Neural progenitor cell (in vitro differentiated cells): ENCODE measurements at regions not wholly inside any gene's neighbourhood (a gene's known extent, or its start where the extent isn't known, plus 50 kb on each side); places are given as distances from the start of the nearest gene placed in this dataset.

Experiments
- DNase-seq: peaks from one replicate; pipeline ENCODE4 v3.0.0-alpha.2; 2016; ENCODE audit warnings: low spot score
- H2AFZ ChIP-seq: fragments of 200-600 bp; sonication (generic); replicated peaks from 2 replicates; pipeline ENCODE4 v1.6.1; 2016; ENCODE audit warnings: antibody characterized with exemption
- H3F3A ChIP-seq: fragments of 200-600 bp; sonication (generic); 2 replicates; pipeline ENCODE4 v1.6.1; 2016; ENCODE audit warnings: antibody characterized with exemption, low read depth
- H3K27ac ChIP-seq: fragments of 200-600 bp; sonication (generic); 2 replicates; pipeline ENCODE4 v1.5.1; 2016; ENCODE audit warnings: mild to moderate bottlenecking
- H3K27me3 ChIP-seq: fragments of 200-600 bp; sonication (generic); 2 replicates; pipeline ENCODE4 v1.6.1; 2016; ENCODE audit warnings: mild to moderate bottlenecking, moderate library complexity
- H3K36me3 ChIP-seq: fragments of 200-600 bp; sonication (generic); 2 replicates; pipeline ENCODE4 v1.5.1; 2016
- H3K4me1 ChIP-seq: fragments of 200-600 bp; sonication (generic); 2 replicates; pipeline ENCODE4 v1.6.1; 2016; ENCODE audit warnings: mixed run types
- H3K4me2 ChIP-seq: fragments of 200-600 bp; sonication (generic); 2 replicates; pipeline ENCODE4 v1.6.1; 2016
- H3K4me3 ChIP-seq: fragments of 200-600 bp; sonication (generic); 2 replicates; pipeline ENCODE4 v1.5.1; 2016
- H3K79me2 ChIP-seq: fragments of 200-600 bp; sonication (generic); 2 replicates; pipeline ENCODE4 v1.6.1; 2016; ENCODE audit warnings: low read depth
- H3K9ac ChIP-seq: fragments of 200-600 bp; sonication (generic); 2 replicates; pipeline ENCODE4 v1.6.1; 2016
- H3K9me3 ChIP-seq: fragments of 200-600 bp; sonication (generic); 2 replicates; pipeline ENCODE4 v1.5.1; 2016; ENCODE audit warnings: low read depth
- H4K20me1 ChIP-seq: fragments of 200-600 bp; sonication (generic); 2 replicates; pipeline ENCODE4 v1.6.1; 2016; ENCODE audit warnings: low read depth
- H3K27ac Mint-ChIP-seq: 3 replicates; pipeline ENCODE4 v1.8.0; 2021; ENCODE audit warnings: mixed read lengths
- H3K27me3 Mint-ChIP-seq: 2 replicates; pipeline ENCODE4 v1.8.0; 2022; ENCODE audit warnings: low read depth, mild to moderate bottlenecking, inconsistent platforms, moderate library complexity, mixed read lengths; ENCODE audit not compliant: insufficient read depth
- H3K36me3 Mint-ChIP-seq: 3 replicates; pipeline ENCODE4 v1.8.0; 2021; ENCODE audit warnings: mixed read lengths
- H3K4me1 Mint-ChIP-seq: 3 replicates; pipeline ENCODE4 v1.8.0; 2021; ENCODE audit warnings: mixed read lengths
- H3K4me3 Mint-ChIP-seq: 3 replicates; pipeline ENCODE4 v1.8.0; 2021; ENCODE audit warnings: mild to moderate bottlenecking, moderate library complexity, mixed read lengths
- H3K9me3 Mint-ChIP-seq: 3 replicates; pipeline ENCODE4 v1.8.0; 2020; ENCODE audit warnings: mixed read lengths
- CTCF ChIP-seq: fragments of 200-600 bp; sonication (generic); IDR thresholded peaks from 2 replicates; pipeline ENCODE4 v1.5.1; 2017; ENCODE audit warnings: antibody characterized with exemption, mild to moderate bottlenecking
- EZH2 ChIP-seq: fragments of 200-600 bp; sonication (generic); IDR thresholded peaks from 2 replicates; pipeline ENCODE4 v1.6.1; 2017; ENCODE audit warnings: antibody characterized with exemption, mild to moderate bottlenecking, moderate library complexity
- EZH2phosphoT487 ChIP-seq: fragments of 200-600 bp; sonication (generic); IDR thresholded peaks from 2 replicates; pipeline ENCODE4 v1.6.1; 2017; ENCODE audit warnings: antibody characterized with exemption

- no peak for TF ChIP-seq EZH2
- no peak for TF ChIP-seq EZH2phosphoT487
- TF ChIP-seq CTCF: no peak
- H3K4me2 ChIP-seq: peak overlapping the region; percentile 24
- Mint-ChIP-seq H3K36me3 (no peaks in the 10 kb centered on the region), H3K27me3 (peaks cover 3% of the 10 kb centered on the region), H3K4me1 (peaks cover 16% of the 10 kb centered on the region), H3K27ac (no peak overlapping the region), H3K9me3 (peaks cover 2% of the 10 kb centered on the region), H3K4me3 (no peak overlapping the region)
- H3K9me3 ChIP-seq: no peaks in the 10 kb centered on the region
- H3K4me1 ChIP-seq: peaks cover 17% of the 10 kb centered on the region
- no peak overlapping the region for H3K4me3 ChIP-seq
- DNase-seq: peak; percentile 60
- no peaks in the 10 kb centered on the region for H3K36me3 ChIP-seq
- H3K9ac ChIP-seq: no peak overlapping the region
- H3K79me2 ChIP-seq: no peaks in the 10 kb centered on the region
- H3K27ac ChIP-seq: no peak overlapping the region
- H3K27me3 ChIP-seq: no peaks in the 10 kb centered on the region
- no peaks in the 10 kb centered on the region for H4K20me1 ChIP-seq
- H2AFZ ChIP-seq: no peak overlapping the region
- no peaks in the 10 kb centered on the region for H3F3A ChIP-seq
Measured at GRCh38 chr1:118739501-118739900, 248.6 kb downstream of the TBX15 start.

GRCh38 chr1:118736322-118736721, 251.8 kb downstream of the TBX15 start:
- TF ChIP-seq EZH2phosphoT487: no peak
- TF ChIP-seq CTCF: no peak
- TF ChIP-seq EZH2: no peak
- no peaks in the 10 kb centered on the region for H3K27me3 Mint-ChIP-seq
- H3K4me2 ChIP-seq: no peak overlapping the region
- H3K9me3 Mint-ChIP-seq: no peaks in the 10 kb centered on the region
- no peak overlapping the region for H3K27ac Mint-ChIP-seq
- no peak overlapping the region for H3K9ac ChIP-seq
- H3K27me3 ChIP-seq: no peaks in the 10 kb centered on the region
- no peaks in the 10 kb centered on the region for H3K79me2 ChIP-seq
- H3K4me1 Mint-ChIP-seq: peaks cover 12% of the 10 kb centered on the region
- peaks cover 17% of the 10 kb centered on the region for H3K4me1 ChIP-seq
- DNase-seq: no peak
- no peaks in the 10 kb centered on the region for H4K20me1 ChIP-seq
- H3K9me3 ChIP-seq: no peaks in the 10 kb centered on the region
- H3K4me3 Mint-ChIP-seq: no peak overlapping the region
- no peaks in the 10 kb centered on the region for H3K36me3 ChIP-seq
- no peak overlapping the region for H3K27ac ChIP-seq
- H3K4me3 ChIP-seq: no peak overlapping the region
- no peak overlapping the region for H2AFZ ChIP-seq
- no peaks in the 10 kb centered on the region for H3K36me3 Mint-ChIP-seq
- H3F3A ChIP-seq: no peaks in the 10 kb centered on the region

- H3K79me2 ChIP-seq: no peaks in the 10 kb centered on the region
- H3K27ac ChIP-seq: no peak overlapping the region
- peaks cover 2% of the 10 kb centered on the region for H3K9me3 ChIP-seq
- H3K4me3 ChIP-seq: no peak overlapping the region
- H3K4me1 ChIP-seq: no peaks in the 10 kb centered on the region
- no peaks in the 10 kb centered on the region for H3K36me3 ChIP-seq
- Mint-ChIP-seq H3K4me1 (no peaks in the 10 kb centered on the region), H3K36me3 (no peaks in the 10 kb centered on the region), H3K27ac (no peak overlapping the region), H3K9me3 (peaks cover 2% of the 10 kb centered on the region), H3K4me3 (no peak overlapping the region), H3K27me3 (peaks cover 4% of the 10 kb centered on the region)
- no peak overlapping the region for H2AFZ ChIP-seq
- H3K4me2 ChIP-seq: no peak overlapping the region
- no peak for TF ChIP-seq EZH2
- no peak for TF ChIP-seq EZH2phosphoT487
- no peak for TF ChIP-seq CTCF
- no peak overlapping the region for H3K9ac ChIP-seq
- DNase-seq: no peak
- no peaks in the 10 kb centered on the region for H4K20me1 ChIP-seq
- no peaks in the 10 kb centered on the region for H3K27me3 ChIP-seq
- no peaks in the 10 kb centered on the region for H3F3A ChIP-seq
Measured at GRCh38 chr1:118717893-118718292, 270.2 kb downstream of the TBX15 start.
